HG02981 (cell line): ENCODE measurements at regions not wholly inside any gene's neighbourhood (a gene's known extent, or its start where the extent isn't known, plus 50 kb on each side); places are given as distances from the start of the nearest gene placed in this dataset.

Source experiments
- ATAC-seq: cut with Tn5 transposase; IDR thresholded peaks from one replicate; pipeline ENCODE4 v1.9.1; 2021; ENCODE audit warnings: mild to moderate bottlenecking, moderate library complexity; ENCODE audit not compliant: unreplicated experiment

DNA sequence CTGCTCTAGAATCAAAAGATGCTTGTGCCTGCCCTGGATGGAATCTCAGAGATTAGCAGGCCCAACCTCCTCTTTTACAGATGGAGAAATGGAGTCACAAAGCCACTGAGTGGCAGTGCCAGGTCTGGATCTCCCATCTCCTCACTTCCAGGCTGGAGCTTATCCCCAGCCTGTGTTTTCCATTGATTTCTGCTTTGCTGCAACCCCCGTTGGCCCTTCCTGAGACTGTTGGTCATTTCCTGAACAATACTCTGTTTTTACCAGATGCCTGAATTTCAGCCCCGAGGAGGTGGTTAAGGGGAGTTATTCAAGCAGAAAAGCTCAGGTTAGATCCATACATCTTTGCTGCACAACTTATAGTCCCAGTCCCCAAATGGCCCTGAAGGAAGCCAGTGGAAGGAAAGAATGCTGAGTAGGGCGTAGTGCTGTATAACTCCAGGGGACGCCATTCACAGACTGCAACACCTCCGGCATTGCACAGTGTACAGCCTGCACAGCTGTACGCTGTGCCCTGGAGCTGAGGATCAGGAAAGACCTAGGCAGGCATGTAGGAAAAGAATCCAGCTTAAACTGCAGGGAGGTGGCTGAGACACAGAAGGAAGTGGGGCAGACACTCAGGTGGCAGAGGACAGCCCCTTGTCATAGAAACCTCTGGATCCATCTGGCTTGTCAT lies 77.5 kb downstream of the RPLP1 start:
- ATAC-seq = no peak

DNA sequence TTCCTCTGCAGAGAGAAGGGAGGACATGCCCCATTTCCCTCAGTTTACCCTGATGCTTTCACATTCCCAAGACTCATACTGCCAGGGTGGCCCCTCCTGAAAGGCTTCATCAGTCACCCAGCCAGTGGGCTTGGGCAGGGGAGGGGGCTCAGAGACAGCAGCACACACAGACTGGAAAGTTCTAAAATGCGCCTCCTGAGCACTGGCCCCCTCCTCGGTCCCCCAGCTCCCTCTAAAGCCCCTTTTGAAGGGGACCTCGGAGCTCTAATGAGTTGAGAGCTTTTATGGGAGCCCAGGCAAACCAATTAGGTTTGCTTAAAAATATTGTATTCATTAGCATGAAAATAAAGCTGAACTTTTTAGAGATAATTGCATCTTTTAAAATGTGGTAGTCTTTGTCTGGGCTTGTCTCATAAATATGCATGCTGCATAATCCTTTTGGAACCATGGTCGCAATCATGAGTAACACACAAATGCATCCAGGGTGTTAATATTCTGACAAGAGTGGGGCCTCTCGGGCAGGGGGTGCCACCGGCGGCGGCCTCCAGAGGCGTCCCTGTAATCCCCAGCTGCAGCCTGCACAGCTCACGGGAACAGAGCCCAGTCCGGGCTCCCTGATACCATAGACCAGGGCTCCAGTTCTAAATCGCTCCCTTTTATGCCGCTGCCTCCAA lies 78.5 kb downstream of the RPLP1 start:
- no peak for ATAC-seq

DNA sequence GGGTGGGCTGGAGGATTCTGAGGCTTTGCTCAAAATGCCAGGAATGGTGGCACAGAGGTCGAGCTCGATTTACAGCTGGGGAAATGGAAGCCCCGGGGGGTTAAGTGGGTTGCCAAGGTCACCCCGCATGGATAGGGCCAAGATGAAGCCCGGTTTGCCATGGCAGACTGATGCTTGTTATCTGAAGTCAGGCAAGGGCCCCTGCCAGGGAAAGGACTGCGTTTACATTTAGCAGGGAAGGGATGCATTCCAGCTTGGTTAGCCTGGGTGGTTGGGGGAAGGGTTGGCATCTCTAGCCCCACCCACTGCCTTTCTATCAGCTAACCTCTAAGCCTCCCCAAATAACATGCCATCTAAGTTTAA lies 79.0 kb downstream of the RPLP1 start:
- no peak for ATAC-seq

DNA sequence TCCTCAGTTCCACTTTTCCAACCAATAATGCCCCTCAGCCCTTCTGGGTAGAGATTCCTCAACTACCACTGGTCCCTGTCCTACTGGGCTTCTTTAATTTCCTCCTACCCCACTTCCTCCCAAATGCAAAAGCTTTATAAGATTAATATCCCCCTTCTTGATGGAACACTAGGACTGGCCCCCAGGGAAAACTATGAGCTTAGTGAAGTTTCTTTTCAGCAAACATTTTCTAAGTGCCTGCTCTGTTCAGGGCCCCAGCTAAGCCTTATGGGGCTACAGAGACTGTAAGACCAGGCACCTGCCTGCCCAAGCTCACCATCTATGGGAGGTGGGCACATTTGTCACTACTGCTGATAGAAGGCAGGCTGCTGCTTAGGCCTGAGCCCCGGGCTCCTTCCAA lies 79.4 kb downstream of the RPLP1 start:
- no peak for ATAC-seq

DNA sequence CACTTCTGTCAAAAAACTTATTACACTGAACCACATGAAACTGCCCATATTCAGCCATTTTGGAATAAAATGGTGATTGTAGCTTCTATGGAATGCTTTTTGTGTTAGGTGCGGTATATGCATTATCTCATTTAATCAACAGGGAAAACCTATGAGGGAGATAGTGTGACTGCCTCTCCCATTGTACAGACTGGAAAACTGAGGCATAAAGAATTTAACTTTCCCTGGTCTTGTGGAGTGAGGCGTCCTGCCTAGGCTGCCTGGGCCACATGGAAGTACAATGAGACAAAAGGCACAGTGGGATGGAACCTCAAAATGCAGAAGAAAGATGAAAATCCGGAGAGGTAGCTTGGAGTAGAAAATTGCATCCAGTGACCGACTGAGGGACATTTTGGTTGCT lies 80.2 kb downstream of the RPLP1 start:
- ATAC-seq = no peak

DNA sequence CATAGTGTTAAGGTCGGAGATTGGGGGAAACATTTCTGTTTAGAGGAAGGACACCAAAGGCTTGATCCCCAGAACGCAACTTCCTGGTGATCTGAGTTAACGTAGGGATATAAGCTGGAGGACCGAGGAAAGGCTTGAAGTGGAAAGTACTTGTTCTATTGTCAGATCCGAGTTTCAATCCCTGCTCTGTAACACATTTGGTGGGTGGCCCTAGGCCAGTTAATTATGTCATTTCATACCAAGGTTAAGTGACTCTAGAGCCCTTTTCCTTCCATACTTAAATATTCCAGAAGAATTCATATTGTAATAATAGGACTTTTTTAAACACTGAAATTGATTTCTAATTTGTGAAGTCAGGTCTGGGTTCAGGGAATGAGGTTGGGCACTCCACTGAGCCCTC lies 80.9 kb downstream of the RPLP1 start:
- ATAC-seq = no peak

DNA sequence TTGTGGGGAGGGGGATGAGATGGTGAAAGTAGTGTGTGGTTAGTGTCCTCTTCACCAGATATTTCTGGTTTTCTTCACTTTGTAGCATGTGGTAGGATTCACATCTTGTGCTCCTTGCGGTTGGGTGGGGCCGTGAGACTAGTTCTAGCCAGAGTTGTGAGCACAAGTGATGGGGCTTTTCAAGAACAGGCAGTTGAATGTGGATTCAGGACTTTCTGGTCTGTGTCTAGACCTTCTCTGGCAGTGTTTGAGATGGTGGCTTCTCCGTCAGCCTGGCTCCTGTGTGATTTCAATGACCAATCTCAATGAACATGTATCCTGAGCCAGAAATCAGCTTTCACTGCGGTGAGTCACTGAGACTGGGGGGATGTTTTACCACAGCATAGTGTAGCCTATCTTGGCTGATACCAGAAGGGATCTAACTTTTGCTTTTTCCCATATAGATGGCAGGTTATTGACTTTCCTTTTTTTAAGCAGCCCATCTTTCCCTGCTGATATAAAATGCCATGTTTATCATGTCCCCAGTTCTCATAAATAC lies 82.6 kb downstream of the RPLP1 start:
- no peak for ATAC-seq

DNA sequence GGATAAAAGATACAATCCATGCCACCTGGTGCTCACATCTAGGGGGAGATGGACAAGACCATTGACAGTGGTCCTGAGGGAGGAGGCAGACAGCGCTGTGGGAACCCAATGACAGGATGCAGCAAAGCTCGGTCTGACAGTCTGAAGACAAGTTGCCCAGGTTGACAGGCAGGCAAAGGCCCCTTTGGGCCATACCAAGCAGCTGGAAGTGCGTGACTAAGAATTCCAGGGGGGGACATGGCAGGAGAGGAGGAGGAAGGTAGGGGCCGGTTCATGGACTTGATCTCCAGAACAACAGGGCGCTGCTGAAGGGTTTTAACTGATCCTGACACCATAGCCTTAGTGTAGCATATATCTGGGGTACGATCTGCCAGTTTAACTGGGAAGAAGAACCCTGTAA lies 83.4 kb downstream of the RPLP1 start:
- ATAC-seq = no peak

DNA sequence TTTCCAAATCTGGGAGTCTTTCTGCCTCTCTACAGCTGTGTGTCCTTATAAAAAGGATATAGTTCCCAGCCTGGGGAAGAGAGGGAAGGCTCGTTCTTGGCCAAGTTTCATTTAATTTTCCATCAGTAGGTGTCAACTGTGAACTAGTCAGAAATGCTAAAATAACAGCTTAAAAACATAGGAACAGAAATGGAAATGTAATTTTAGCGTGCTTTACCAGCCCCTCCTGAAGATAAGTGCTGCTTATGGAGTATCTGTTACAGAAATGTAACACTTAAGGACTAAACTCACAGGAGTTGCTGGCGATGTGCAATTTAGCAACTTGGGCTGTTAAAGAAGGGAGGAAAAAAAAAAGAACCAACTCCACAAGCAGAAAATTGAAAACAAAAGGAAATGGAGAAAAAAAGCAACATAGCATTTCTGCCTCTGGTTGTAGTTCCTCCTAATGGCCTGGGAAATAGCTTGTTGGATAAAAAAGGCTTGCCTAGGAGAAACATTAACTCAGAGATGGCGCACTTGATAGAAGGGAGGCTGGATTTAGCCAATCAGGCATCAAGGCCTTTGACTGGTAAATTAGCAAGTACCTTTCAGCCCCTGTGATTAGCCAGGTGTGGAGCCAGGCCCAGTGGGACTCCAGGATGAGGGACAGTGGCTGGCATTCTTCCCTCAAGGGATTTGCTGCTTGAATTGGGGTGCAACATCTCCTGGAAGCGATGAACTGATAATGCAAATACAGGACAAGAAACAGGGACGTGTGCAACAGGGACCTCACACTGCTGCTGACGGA lies 84.3 kb downstream of the RPLP1 start:
- no peak for ATAC-seq

DNA sequence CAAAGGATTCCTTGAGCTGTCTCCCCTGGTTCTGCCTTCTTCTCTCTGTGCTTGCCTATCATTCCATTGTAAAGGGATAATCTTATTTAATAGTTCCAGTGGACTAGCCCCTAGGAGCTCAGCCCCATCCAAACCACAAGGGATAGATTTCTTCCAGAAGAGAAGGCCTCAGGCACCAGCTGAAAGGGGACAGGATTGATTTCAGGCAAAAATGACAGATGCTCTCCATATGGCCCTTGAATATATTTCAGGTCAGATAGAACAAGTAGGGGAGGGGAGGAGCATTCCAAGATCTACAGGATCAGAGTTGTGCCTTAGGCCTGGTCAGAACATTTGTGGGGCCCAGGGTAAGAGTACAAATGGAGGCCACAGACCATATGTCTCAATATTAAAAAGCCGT lies 85.3 kb downstream of the RPLP1 start:
- no peak for ATAC-seq

DNA sequence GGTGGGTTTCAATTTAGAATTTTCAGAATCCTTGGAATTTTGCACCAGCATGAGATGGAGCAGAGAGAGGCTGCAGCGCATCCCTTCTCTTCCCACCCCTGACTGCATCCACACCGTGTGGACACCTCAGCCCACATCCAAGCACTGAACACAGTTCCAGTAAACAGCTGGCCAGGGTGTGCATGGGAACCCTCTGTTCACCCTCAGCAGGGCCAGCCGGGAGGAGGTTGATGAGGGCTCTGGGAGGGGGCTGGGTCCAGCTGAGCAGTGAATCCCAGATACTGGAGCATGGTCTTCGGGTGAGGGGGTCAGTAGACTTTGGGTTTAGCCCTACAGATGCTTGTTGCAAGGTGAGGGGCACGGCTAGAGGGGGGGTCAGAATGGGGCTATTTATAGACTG lies 85.8 kb downstream of the RPLP1 start:
- ATAC-seq = no peak

DNA sequence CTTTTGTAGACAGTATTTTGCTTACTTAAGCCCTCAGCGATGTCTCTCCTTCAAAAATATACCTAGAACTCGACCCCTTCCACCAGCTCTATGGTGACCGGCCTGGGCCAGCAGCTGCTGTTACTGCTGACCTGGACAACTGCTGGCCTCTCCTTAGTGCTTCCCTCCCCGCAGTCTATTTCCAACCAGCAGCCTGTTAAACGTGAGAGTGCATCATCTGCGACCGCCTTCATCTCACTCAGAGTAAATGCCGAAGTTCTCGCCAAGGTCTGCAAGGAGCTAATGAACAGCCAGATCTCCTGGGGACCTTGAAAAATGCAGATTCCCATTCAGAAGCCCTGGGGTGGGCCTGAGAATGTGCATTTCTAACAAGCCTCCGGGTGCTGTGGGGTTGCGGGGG lies 86.7 kb downstream of the RPLP1 start:
- no peak for ATAC-seq

DNA sequence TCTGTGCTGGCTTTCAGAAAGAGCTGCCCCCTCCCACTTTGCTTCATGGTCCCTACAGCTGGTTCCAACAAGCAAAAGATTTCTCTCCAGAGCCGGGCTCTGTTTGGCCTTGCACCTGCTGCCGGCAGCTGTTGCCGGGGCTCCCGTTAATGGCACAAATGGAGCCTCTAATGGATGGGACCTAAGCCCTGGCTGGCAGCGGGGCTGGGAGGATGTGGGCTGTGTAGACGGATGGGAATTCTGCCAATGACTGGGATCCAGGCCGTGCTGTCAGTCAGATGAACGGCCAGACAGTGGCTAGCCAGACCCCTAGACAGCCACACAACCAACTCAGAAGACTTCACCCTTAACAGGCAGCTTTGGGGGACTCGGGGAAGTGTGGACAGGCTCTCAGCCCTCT lies 88.0 kb downstream of the RPLP1 start:
- no peak for ATAC-seq

DNA sequence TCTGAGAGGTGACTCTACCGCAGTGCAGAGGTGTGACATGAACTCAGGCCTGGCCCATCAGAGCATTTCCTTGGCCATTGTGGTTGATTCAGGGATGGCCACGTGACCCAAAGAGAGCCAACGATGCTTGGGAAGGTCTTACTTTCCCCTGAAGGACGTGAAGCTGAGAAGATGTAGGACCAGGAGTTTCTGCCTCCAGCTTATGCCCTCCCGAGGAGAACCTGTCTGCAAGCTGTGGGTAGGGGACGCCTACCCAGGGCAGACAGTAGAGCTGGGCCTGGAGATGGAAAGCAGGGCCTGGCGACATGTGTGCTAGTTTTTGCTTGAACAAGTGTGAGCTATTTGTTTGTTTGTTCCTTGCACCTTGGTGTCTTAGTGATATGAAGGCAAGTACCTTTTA lies 89.4 kb downstream of the RPLP1 start:
- no peak for ATAC-seq

DNA sequence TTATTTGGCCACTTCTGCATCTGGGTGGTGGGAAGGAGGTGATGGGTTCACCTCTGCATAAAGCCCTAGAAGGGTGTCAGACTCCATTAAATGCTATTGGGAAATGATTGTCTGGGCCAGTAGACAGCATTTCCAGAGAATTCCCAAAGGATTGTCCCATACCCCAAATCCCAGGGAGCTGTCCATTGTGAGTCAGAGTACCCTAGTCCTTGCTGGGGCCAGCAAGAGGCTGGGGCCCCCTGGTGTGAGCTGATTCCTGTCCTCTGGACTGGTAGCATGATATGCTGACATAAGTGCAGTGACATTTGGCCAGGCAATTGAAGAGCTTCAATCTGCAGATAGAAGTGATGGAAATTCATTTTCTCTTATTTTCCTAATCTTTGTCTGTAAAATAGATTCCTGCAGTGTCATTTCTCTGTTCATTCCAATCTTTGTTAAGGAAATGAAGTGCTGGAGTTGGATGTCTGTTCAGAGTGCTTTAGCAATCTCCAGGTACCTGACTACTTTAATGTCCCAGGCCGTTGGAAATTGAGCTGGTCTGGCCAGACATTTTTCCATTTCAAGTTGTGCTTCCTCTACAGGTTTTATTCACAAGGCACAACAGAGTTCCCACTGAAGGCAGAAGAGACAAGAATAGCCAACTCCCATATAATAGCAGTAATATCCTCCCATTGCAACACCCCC lies 91.2 kb downstream of the RPLP1 start:
- no peak for ATAC-seq

DNA sequence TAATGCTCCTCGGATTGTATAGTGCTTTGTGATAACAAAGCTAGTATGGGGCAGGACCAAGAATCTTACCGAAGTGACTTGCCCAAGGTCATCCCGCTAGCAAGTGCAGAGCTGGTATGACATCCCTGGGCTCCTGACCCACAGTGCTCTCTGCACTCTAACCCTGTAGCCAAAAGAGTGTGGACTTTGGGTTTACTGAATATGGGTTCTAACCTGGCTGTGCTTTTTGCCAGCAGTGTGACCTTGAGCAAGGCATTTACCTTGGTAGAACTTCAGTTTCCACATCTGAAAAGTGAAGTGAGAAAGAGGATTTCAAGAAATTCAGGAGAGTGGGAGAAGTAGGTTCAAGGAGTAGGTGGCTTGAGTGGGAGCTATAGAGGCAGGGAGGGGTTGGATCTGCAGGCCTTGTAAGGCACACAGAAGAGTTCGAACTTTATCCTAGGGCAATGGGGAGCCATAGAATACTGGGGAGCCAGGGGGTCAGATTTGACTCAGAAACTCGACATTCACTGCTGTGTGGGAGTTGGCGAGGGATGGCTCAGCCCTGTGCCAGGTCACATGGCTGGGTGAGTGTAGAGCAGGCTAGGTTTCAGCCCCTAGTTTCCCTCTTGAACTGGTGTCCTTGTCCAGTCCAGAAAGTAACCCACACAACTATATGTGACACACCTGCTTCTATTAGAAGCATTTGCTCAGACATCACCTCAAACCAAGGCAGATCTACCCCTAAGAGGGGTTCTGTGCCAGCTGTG lies 91.9 kb downstream of the RPLP1 start:
- ATAC-seq = no peak

DNA sequence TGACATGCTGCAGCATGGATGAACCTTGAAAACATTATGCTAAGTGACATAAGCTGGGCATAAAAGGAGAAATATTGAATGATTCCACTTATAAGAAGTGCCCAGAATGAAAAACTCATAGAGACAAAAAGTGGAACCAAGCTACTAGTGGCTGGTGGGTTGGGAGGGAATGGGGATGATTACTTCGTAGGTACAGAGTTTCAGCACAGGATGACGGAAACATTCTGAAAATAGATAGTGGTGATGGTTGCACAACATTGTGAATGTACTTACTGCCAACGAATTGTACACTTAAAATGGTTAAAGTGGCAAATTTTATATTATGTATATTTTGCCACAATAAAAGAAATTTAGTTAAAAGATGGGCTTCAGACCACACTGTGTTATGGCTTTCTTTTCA lies 93.6 kb downstream of the RPLP1 start:
- ATAC-seq = no peak

DNA sequence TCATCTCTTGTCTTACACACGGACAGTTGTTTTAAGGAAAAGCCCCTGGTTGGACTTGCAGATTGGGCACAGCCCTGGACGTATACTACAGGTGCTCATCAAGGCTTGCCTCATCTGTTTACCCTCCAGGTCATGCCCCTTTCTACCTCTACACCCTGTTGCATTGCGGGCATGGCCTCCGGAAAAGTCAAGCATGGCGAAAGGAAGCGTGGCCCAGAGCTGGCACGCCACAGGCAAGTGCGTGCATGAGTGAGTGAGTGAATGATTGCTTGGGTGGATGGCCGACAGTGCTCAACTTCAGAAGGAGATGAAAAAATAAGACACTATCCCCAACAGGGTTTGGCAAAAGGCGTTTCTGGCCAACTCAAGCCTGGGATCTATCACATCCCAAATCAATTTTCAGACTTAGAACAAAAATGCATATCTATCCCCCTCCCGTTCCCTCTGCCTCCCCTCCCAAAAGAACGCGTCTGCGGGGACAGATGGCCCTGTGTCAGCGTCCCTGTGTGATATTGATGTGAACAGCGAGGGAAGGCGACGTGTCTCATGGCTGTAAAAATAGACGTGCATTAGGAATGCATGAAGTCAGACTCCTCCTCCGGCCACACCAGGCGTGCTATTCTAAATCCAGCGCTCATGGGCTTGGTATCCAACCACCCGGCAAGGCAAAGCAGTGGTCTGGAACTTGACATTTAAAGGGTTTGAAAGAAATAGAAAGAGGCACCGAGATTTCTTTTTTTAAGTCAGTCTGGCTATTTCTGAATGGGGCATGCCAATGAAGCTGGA lies 96.0 kb downstream of the RPLP1 start:
- no peak for ATAC-seq

DNA sequence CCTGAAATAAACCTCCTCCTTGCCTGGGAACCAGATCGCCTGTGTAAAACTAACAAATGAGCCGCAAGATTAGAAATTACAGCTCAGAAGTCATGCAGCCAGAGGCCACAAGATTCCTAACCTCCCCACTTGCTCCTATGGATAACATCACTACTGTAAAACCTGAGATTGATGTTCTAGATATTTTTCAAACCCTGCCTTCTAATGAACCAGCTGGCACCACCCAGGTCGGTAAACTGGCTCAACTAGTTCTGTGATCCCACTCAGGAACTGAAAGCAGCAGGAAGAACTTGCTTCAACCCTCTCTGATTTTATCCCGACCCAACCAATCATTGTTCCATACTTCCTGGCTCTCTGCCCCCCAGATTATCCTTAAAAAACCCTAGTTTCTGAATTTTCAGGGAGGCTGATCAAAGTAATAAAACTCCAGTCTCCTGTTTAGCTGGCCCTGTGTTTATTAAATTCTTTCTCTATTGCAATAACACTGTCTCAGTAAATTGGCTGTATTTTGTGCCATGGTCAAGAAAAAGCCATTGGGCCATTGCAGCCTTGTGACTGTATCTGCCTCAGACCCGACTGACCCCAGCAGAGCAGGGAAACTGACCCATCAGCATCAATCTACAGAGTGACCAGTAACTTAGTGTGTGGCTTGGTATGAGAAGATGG lies 98.9 kb downstream of the RPLP1 start:
- no peak for ATAC-seq
